IMR-90 (cell line): ENCODE measurements at regions not wholly inside any gene's neighbourhood (a gene's known extent, or its start where the extent isn't known, plus 50 kb on each side); places are given as distances from the start of the nearest gene placed in this dataset.

Experiments
- ATAC-seq: fragments of 200-7000 bp; cut with Tn5 transposase; 2 replicates; pipeline ENCODE4 v1.9.1; 2020; ENCODE audit warnings: low read depth, mild to moderate bottlenecking, moderate library complexity
- BruUV-seq: library from RNA; stranded (reverse); fragments of 400-500 nt; replicated peaks from 2 replicates; lab custom pipeline; 2021; lab: Mats Ljungman, UMichigan
- CTCF ChIA-PET: fragments of 300-600 bp; formaldehyde crosslinking; extraction: SDS; loops from one replicate; lab custom pipeline; 2021; ENCODE audit warnings: antibody characterized with exemption; lab: Yijun Ruan, JAX
- POLR2A ChIA-PET: fragments of 300-600 bp; sonication (Branson Sonifier 250); formaldehyde crosslinking; loops from one replicate; lab custom pipeline; 2022; ENCODE audit warnings: antibody characterized with exemption; ENCODE audit not compliant: unreplicated experiment; lab: Charles Lee
- DNase-seq: peaks from one replicate; pipeline ENCODE4 v3.0.0; 2013
- H2AFZ ChIP-seq: replicated peaks from 2 replicates; pipeline ENCODE3; 2013; ENCODE audit warnings: low read length, mild to moderate bottlenecking; ENCODE audit not compliant: poor library complexity
- H2AK5ac ChIP-seq: 2 replicates; pipeline ENCODE4 v1.6.1; 2013; ENCODE audit warnings: low read depth, low read length, inconsistent platforms
- H2AK9ac ChIP-seq: replicated peaks from 2 replicates; pipeline ENCODE3; 2013; ENCODE audit warnings: mild to moderate bottlenecking, low read depth, low read length, moderate library complexity; ENCODE audit not compliant: poor library complexity
- H2BK120ac ChIP-seq: 2 replicates; pipeline ENCODE4 v1.6.1; 2013; ENCODE audit warnings: low read depth, low read length, inconsistent platforms
- H2BK15ac ChIP-seq: 3 replicates; pipeline ENCODE4 v1.6.1; 2013; ENCODE audit warnings: low read depth, low read length, inconsistent platforms
- H2BK20ac ChIP-seq: 2 replicates; pipeline ENCODE4 v1.6.1; 2013; ENCODE audit warnings: low read depth, mild to moderate bottlenecking, inconsistent platforms, low read length, moderate library complexity
- H2BK5ac ChIP-seq: 2 replicates; pipeline ENCODE4 v1.6.1; 2013; ENCODE audit warnings: mild to moderate bottlenecking, low read depth, low read length, inconsistent platforms; ENCODE audit not compliant: poor library complexity, severe bottlenecking
- H3K14ac ChIP-seq: replicated peaks from 2 replicates; pipeline ENCODE4 v1.6.1; 2013; ENCODE audit warnings: low read depth, low read length, inconsistent platforms
- H3K18ac ChIP-seq: 2 replicates; pipeline ENCODE4 v1.6.1; 2013; ENCODE audit warnings: low read depth, low read length, control low read depth
- H3K23ac ChIP-seq: 2 replicates; pipeline ENCODE4 v1.6.1; 2013; ENCODE audit warnings: low read depth, low read length, inconsistent platforms
- H3K27ac ChIP-seq: 2 replicates; pipeline ENCODE4 v1.5.1; 2013; ENCODE audit warnings: mild to moderate bottlenecking, control low read depth, low read length; ENCODE audit not compliant: insufficient read depth
- H3K27me3 ChIP-seq: 2 replicates; pipeline ENCODE4 v1.6.1; 2013; ENCODE audit warnings: low read length; ENCODE audit not compliant: control insufficient read depth, insufficient read depth
- H3K36me3 ChIP-seq: 2 replicates; pipeline ENCODE4 v1.6.1; 2013; ENCODE audit warnings: low read length, mixed read lengths; ENCODE audit not compliant: control insufficient read depth, insufficient read depth
- H3K4ac ChIP-seq: 2 replicates; pipeline ENCODE4 v1.6.1; 2013; ENCODE audit warnings: low read depth, low read length, inconsistent platforms
- H3K4me1 ChIP-seq: 2 replicates; pipeline ENCODE4 v1.6.1; 2013; ENCODE audit warnings: low read length, mixed read lengths; ENCODE audit not compliant: control insufficient read depth, insufficient read depth
- H3K4me2 ChIP-seq: 2 replicates; pipeline ENCODE4 v1.6.1; 2013; ENCODE audit warnings: low read depth, mild to moderate bottlenecking, control low read depth, low read length, moderate library complexity
- H3K4me3 ChIP-seq: 2 replicates; pipeline ENCODE4 v1.5.1; 2013; ENCODE audit warnings: low read depth, mild to moderate bottlenecking, control low read depth, low read length, moderate library complexity; ENCODE audit not compliant: insufficient read depth
- H3K56ac ChIP-seq: 2 replicates; pipeline ENCODE4 v1.6.1; 2013; ENCODE audit warnings: low read length, inconsistent platforms; ENCODE audit not compliant: insufficient read depth; ENCODE audit errors: extremely low read depth
- H3K79me1 ChIP-seq, 2 experiments: 2 replicates each; pipeline ENCODE4 v1.6.1; 2013; ENCODE audit warnings: low read length in 2 of 2, inconsistent platforms in 1 of 2, low read depth in 1 of 2
- H3K9ac ChIP-seq: 2 replicates; pipeline ENCODE4 v1.6.1; 2013; ENCODE audit warnings: low read depth, low read length, control low read depth
- H3K9me1 ChIP-seq: 2 replicates; pipeline ENCODE4 v1.6.1; 2013; ENCODE audit warnings: low read length, inconsistent platforms; ENCODE audit not compliant: insufficient read depth
- H3K9me3 ChIP-seq: 2 replicates; pipeline ENCODE4 v1.6.1; 2013; ENCODE audit warnings: low read length; ENCODE audit not compliant: control insufficient read depth, insufficient read depth
- H4K20me1 ChIP-seq: 2 replicates; pipeline ENCODE4 v1.6.1; 2013; ENCODE audit warnings: low read length, inconsistent platforms; ENCODE audit not compliant: insufficient read depth
- H4K5ac ChIP-seq: 2 replicates; pipeline ENCODE4 v1.6.1; 2013; ENCODE audit warnings: mild to moderate bottlenecking, low read depth, low read length, control low read depth
- H4K8ac ChIP-seq, 2 experiments: 2 replicates each; pipeline ENCODE4 v1.6.1; 2013; ENCODE audit warnings: low read depth in 2 of 2, low read length in 2 of 2, control low read depth in 1 of 2, inconsistent platforms in 1 of 2
- H4K91ac ChIP-seq: 2 replicates; pipeline ENCODE4 v1.6.1; 2013; ENCODE audit warnings: low read depth, low read length, inconsistent platforms; ENCODE audit not compliant: insufficient read depth
- BHLHE40 ChIP-seq: fragments of 150-350 bp; IDR thresholded peaks from 2 replicates; pipeline ENCODE4 v1.6.1; 2016; ENCODE audit warnings: mild to moderate bottlenecking, low read depth, low read length
- CEBPB ChIP-seq: IDR thresholded peaks from 2 replicates; pipeline ENCODE4 v1.6.1; 2012; ENCODE audit warnings: low read depth, low read length, improper control_type of control experiment
- CHD1 ChIP-seq: IDR thresholded peaks from 2 replicates; pipeline ENCODE4 v1.6.1; 2012; ENCODE audit warnings: low read depth, low read length, improper control_type of control experiment
- FOS ChIP-seq: fragments of 150-350 bp; IDR thresholded peaks from 2 replicates; pipeline ENCODE4 v1.6.1; 2016; ENCODE audit warnings: low read depth, low read length
- MAFK ChIP-seq: IDR thresholded peaks from 2 replicates; pipeline ENCODE4 v1.6.1; 2012; ENCODE audit warnings: low read depth, low read length, improper control_type of control experiment
- MAZ ChIP-seq: IDR thresholded peaks from 2 replicates; pipeline ENCODE4 v1.6.1; 2012; ENCODE audit warnings: low read depth, mild to moderate bottlenecking, low read length, improper control_type of control experiment, moderate library complexity, borderline replicate concordance
- MXI1 ChIP-seq: IDR thresholded peaks from 2 replicates; pipeline ENCODE4 v1.6.1; 2012; ENCODE audit warnings: low read depth, mild to moderate bottlenecking, low read length, moderate library complexity, borderline replicate concordance
- NFE2L2 ChIP-seq: fragments of 150-350 bp; IDR thresholded peaks from 2 replicates; pipeline ENCODE4 v1.6.1; 2016; ENCODE audit warnings: low read depth, mild to moderate bottlenecking, low read length
- POLR2A ChIP-seq: IDR thresholded peaks from 2 replicates; pipeline ENCODE4 v1.6.1; 2012; ENCODE audit warnings: mild to moderate bottlenecking, low read depth, low read length
- RAD21 ChIP-seq: IDR thresholded peaks from 2 replicates; pipeline ENCODE4 v1.6.1; 2012; ENCODE audit warnings: low read length, improper control_type of control experiment
- RCOR1 ChIP-seq: IDR thresholded peaks from 2 replicates; pipeline ENCODE4 v1.6.1; 2012; ENCODE audit warnings: mild to moderate bottlenecking, low read length, improper control_type of control experiment; ENCODE audit not compliant: insufficient replicate concordance
- RFX5 ChIP-seq: IDR thresholded peaks from 2 replicates; pipeline ENCODE4 v1.8.0; 2012; ENCODE audit warnings: low read depth, mild to moderate bottlenecking, low read length, moderate library complexity
- SMC3 ChIP-seq: fragments of 150-350 bp; IDR thresholded peaks from 2 replicates; pipeline ENCODE4 v1.6.1; 2016; ENCODE audit warnings: low read depth, mild to moderate bottlenecking, antibody characterized with exemption, low read length, moderate library complexity
- dilution Hi-C: fragments of 300-500 bp; cut with HindIII; formaldehyde crosslinking; loops from one replicate; pipeline ENCODE4 v1.14.3; 2018; ENCODE audit warnings: low sequenced_read_pairs; ENCODE audit not compliant: unreplicated experiment
- in situ Hi-C: fragments of 300-500 bp; cut with MboI; formaldehyde crosslinking; loops from 3 replicates; pipeline ENCODE4 v1.14.3; 2019; ENCODE audit warnings: low sequenced_read_pairs, inconsistent platforms, mixed read lengths
- intact Hi-C: fragments of 100-400 bp; cut with micrococcal nuclease; formaldehyde crosslinking; loops from 2 replicates; pipeline ENCODE4 v1.10.0; 2022
- TF ChIP-seq, protein P1 (sequence below): conservative IDR thresholded peaks from 2 replicates; pipeline ENCODE4 v1.5.1; 2012; ENCODE audit warnings: mild to moderate bottlenecking, low read depth, low read length, improper control_type of control experiment
- TF ChIP-seq, protein P2 (sequence below): fragments of 150-350 bp; IDR thresholded peaks from 2 replicates; pipeline ENCODE4 v1.6.1; 2016; ENCODE audit warnings: low read depth, mild to moderate bottlenecking, low read length, moderate library complexity, borderline replicate concordance
- TF ChIP-seq, protein P3 (sequence below): fragments of 150-350 bp; IDR thresholded peaks from 2 replicates; pipeline ENCODE4 v1.6.1; 2017; ENCODE audit warnings: mild to moderate bottlenecking, antibody characterized with exemption, low read length, low read depth

DNA sequence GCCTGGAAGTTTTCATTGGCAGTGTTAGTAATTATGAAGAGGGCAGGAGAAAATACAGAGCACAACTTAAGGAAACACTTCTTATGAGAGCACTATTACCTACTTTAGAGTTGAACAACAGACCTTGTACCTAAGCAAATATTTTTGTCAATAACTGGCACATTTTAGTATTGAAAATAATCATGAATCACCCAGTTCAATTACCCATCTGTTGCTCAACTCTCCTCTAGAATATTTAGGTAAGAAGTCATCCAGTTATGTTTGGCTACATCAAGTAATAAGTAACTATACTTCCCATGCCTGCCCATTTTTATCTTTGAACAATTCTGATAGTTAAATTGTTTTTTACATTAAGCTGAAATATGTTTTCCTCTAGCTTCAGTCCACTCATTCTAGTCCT lies 893.4 kb downstream of the DIAPH3 start:
- Histone ChIP-seq H3K9ac (no peak overlapping the region), H2AK9ac (no peak overlapping the region), H3K4me1 (no peaks in the 10 kb centered on the region), H4K20me1 (no peaks in the 10 kb centered on the region), H4K91ac (no peak overlapping the region), H3K9me1 (no peaks in the 10 kb centered on the region), H4K8ac (no peak overlapping the region), H2BK20ac (no peak overlapping the region), H3K4ac (no peak overlapping the region), H3K4me2 (no peak overlapping the region), H3K56ac (no peak overlapping the region), H3K36me3 (no peaks in the 10 kb centered on the region), H3K14ac (no peak overlapping the region), H3K27ac (no peak overlapping the region), H4K5ac (no peak overlapping the region), H3K79me1 (no peaks in the 10 kb centered on the region), H2BK15ac (no peak overlapping the region), H3K27me3 (no peaks in the 10 kb centered on the region), H2AK5ac (no peak overlapping the region), H2AFZ (no peak overlapping the region), H2BK5ac (no peak overlapping the region), H3K23ac (no peak overlapping the region), H2BK120ac (no peak overlapping the region), H3K18ac (no peak overlapping the region), H3K9me3 (no peaks in the 10 kb centered on the region), H3K4me3 (no peak overlapping the region)
- TF ChIP-seq RFX5 (no peak), BHLHE40 (no peak), FOS (no peak), CEBPB (no peak), CHD1 (no peak), MAFK (no peak), RAD21 (no peak), MAZ (no peak), SMC3 (no peak), NFE2L2 (no peak), POLR2A (no peak), RCOR1 (no peak), MXI1 (no peak)
- TF ChIP-seq, protein P1, sequence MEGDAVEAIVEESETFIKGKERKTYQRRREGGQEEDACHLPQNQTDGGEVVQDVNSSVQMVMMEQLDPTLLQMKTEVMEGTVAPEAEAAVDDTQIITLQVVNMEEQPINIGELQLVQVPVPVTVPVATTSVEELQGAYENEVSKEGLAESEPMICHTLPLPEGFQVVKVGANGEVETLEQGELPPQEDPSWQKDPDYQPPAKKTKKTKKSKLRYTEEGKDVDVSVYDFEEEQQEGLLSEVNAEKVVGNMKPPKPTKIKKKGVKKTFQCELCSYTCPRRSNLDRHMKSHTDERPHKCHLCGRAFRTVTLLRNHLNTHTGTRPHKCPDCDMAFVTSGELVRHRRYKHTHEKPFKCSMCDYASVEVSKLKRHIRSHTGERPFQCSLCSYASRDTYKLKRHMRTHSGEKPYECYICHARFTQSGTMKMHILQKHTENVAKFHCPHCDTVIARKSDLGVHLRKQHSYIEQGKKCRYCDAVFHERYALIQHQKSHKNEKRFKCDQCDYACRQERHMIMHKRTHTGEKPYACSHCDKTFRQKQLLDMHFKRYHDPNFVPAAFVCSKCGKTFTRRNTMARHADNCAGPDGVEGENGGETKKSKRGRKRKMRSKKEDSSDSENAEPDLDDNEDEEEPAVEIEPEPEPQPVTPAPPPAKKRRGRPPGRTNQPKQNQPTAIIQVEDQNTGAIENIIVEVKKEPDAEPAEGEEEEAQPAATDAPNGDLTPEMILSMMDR, result no peak
- TF ChIP-seq, protein P2, sequence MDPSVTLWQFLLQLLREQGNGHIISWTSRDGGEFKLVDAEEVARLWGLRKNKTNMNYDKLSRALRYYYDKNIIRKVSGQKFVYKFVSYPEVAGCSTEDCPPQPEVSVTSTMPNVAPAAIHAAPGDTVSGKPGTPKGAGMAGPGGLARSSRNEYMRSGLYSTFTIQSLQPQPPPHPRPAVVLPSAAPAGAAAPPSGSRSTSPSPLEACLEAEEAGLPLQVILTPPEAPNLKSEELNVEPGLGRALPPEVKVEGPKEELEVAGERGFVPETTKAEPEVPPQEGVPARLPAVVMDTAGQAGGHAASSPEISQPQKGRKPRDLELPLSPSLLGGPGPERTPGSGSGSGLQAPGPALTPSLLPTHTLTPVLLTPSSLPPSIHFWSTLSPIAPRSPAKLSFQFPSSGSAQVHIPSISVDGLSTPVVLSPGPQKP, result no peak
- TF ChIP-seq, protein P3, sequence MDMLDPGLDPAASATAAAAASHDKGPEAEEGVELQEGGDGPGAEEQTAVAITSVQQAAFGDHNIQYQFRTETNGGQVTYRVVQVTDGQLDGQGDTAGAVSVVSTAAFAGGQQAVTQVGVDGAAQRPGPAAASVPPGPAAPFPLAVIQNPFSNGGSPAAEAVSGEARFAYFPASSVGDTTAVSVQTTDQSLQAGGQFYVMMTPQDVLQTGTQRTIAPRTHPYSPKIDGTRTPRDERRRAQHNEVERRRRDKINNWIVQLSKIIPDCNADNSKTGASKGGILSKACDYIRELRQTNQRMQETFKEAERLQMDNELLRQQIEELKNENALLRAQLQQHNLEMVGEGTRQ, result no peak
- ChIA-PET POLR2A (no interaction called here), CTCF (no interaction called here)
- no TSS peak for BruUV-seq
- ATAC-seq (no peak), DNase-seq (no peak)
- intact Hi-C loops, result no loop called here
- dilution Hi-C loops, result no loop called here
- in situ Hi-C loops, result no loop called here
